Heart right ventricle (tissue), 16 donors: ENCODE measurements at regions not wholly inside any gene's neighbourhood (a gene's known extent, or its start where the extent isn't known, plus 50 kb on each side); places are given as distances from the start of the nearest gene placed in this dataset.

Source experiments
- ATAC-seq, 8 donors: fragments of 200-7000 bp; cut with Tn5 transposase; one replicate each; pipeline ENCODE4 v1.9.1; 2020; ENCODE audit warnings: mild to moderate bottlenecking in 8 of 8, moderate library complexity in 8 of 8, moderate number of reproducible peaks in 1 of 8
- DNase-seq, 2 donors: peaks; one replicate each; pipeline ENCODE4 v3.0.0-alpha.2; 2020
- H3K27ac ChIP-seq, 10 donors: fragments of 200-600 bp; sonication (generic) in 2 of 10; one replicate each; pipeline versions ENCODE4 v1.5.0 to v1.8.0; 2020 to 2022; ENCODE audit warnings: mild to moderate bottlenecking in 3 of 10
- H3K27me3 ChIP-seq, 7 donors: fragments of 200-600 bp; one replicate each; pipeline ENCODE4 v1.8.0; 2021 to 2022; ENCODE audit warnings: mild to moderate bottlenecking in 2 of 7
- H3K36me3 ChIP-seq, 9 donors: fragments of 200-600 bp; sonication (generic) in 1 of 9; one replicate each; pipeline versions ENCODE4 v1.5.0 to v1.8.0; 2020 to 2022; ENCODE audit warnings: mild to moderate bottlenecking in 2 of 9
- H3K4me1 ChIP-seq, 9 donors: fragments of 200-600 bp; sonication (generic) in 1 of 9; one replicate each; pipeline versions ENCODE4 v1.5.0 to v1.8.0; 2020 to 2022; ENCODE audit warnings: mild to moderate bottlenecking in 4 of 9
- H3K4me3 ChIP-seq, 10 donors: fragments of 200-600 bp; sonication (generic) in 2 of 10; one replicate each; pipeline versions ENCODE4 v1.5.0 to v1.8.0; 2020 to 2022; ENCODE audit warnings: mild to moderate bottlenecking in 7 of 10, moderate library complexity in 2 of 10
- H3K9me3 ChIP-seq, 11 donors: fragments of 200-600 bp in 10 of 11; sonication (generic) in 2 of 11; one replicate each; pipeline versions ENCODE4 v1.5.0 to v1.8.0; 2013 to 2022; ENCODE audit warnings: mild to moderate bottlenecking in 2 of 11, control low read depth in 1 of 11, moderate library complexity in 1 of 11
- CTCF ChIP-seq, 9 donors: fragments of 200-600 bp; sonication (generic) in 2 of 9; IDR thresholded peaks; one replicate each; pipeline versions ENCODE4 v1.5.0 to v1.8.0; 2021 to 2022; ENCODE audit warnings: antibody characterized with exemption in 9 of 9, mild to moderate bottlenecking in 5 of 9, moderate library complexity in 1 of 9
- WGBS, 2 donors: extraction: QIAGEN DNeasy Blood & Tissue Kit; methylation state at CpG; one replicate each; pipeline ENCODE4 v1.1.7; 2013; ENCODE audit warnings: inconsistent platforms in 1 of 2; 5-methylcytosine and 5-hydroxymethylcytosine counted together
- intact Hi-C, 10 donors: fragments of 100-400 bp; cut with DNase I; formaldehyde crosslinking; loops; one replicate each; pipeline versions ENCODE4 v1.11.1 to v1.14.2; 2022
- donor health status: Arrhythmogenic right ventricular cardiomyopathy.
- donor health status: ischemic (EF 13 %, LVEDD 7.1; RV severe dilation, severe dysfunction).
- donor health status: healthy with polysubstance abuse.
- donor health status: DM: no; HTN: yes; CAD: no.
- donor health status: DM: no; HTN: no; CAD: no.
- donor health status: ischemic (EF 25% LVEDD 6.9; RV normal size, moderate dysfunction).
- donor health status: ischemic (EF 25% LVEDD 5.7; RV mildly dilated, moderate dysfunction).
- donor health status: healthy.
- donor health status: DM: yes; HTN: yes; CAD: no.
- donor health status: Ischemic cardiomyopathy.
- donor health status: ischemic (EF 35%, LVEDD 5.7; RV mildly dilated, moderate dysfunction).
- donor health status: nonischemic (EF 11% LVEDD 7.7; RV severe dilation, severe dysfunction).
- donor health status: DM: yes; HTN: yes; CAD: no.
- donor health status: PGD.
- donor health status: ischemic (EF 29% LVEDD 5.4; RV normal size, mild dysfunction).
- donor health status: nonischemic (EF 23%, LVEDD 6.1; RV moderate dilation, normal function).

GRCh38 chr2:2491964-2492363, 160.9 kb upstream of the MYT1L start:
- WGBS, 2 donors: 69 to 76% methylated on average over 2 of the region's 2 CpGs

GRCh38 chr2:2484301-2484700, 153.2 kb upstream of the MYT1L start:
- no peak for TF ChIP-seq CTCF (IDR thresholded peaks at IDR 0.05)
- Histone ChIP-seq H3K36me3 (no peaks in the 10 kb centered on the region), H3K4me3 (no peak overlapping the region), H3K27ac (no peak overlapping the region), H3K9me3 (peaks cover 0 to 12% (median 0%) of the 10 kb centered on the region in 11 donors), H3K4me1 (no peaks in the 10 kb centered on the region), H3K27me3 (peaks cover 0 to 12% (median 0%) of the 10 kb centered on the region in 7 donors)
- DNase-seq (no peak), ATAC-seq (no peak)
- 82 to 88% methylated on average over 8 of the region's 8 CpGs for WGBS, 2 donors
- intact Hi-C loops: no loop called here

More at GRCh38 chr2:2491964-2492363, 160.9 kb upstream of the MYT1L start:
- no peak for DNase-seq
- ATAC-seq: no peak
- Histone ChIP-seq H3K4me3 (no peak overlapping the region), H3K27me3 (peaks cover 0 to 15% (median 3%) of the 10 kb centered on the region in 7 donors), H3K9me3 (no peaks in the 10 kb centered on the region), H3K27ac (no peak overlapping the region), H3K4me1 (no peaks in the 10 kb centered on the region), H3K36me3 (no peaks in the 10 kb centered on the region)
- intact Hi-C loops: no loop called here
- no peak for TF ChIP-seq CTCF (IDR thresholded peaks at IDR 0.05)

GRCh38 chr2:2482851-2483250, 151.8 kb upstream of the MYT1L start:
- 78 to 81% methylated on average over 4 of the region's 4 CpGs for WGBS, 2 donors
- Histone ChIP-seq H3K27ac (no peak overlapping the region), H3K27me3 (peaks cover 0 to 9% (median 0%) of the 10 kb centered on the region in 7 donors), H3K36me3 (no peaks in the 10 kb centered on the region), H3K9me3 (peaks cover 0 to 12% (median 0%) of the 10 kb centered on the region in 11 donors), H3K4me1 (no peaks in the 10 kb centered on the region), H3K4me3 (no peak overlapping the region)
- intact Hi-C loops: no loop called here
- DNase-seq (no peak), ATAC-seq (no peak)
- TF ChIP-seq CTCF (IDR thresholded peaks at IDR 0.05): no peak

GRCh38 chr2:2472881-2473280, 141.8 kb upstream of the MYT1L start:
- H3K9me3 ChIP-seq: no peaks in the 10 kb centered on the region
- no peak overlapping the region for H3K27ac ChIP-seq
- H3K36me3 ChIP-seq: no peaks in the 10 kb centered on the region
- DNase-seq (no peak), ATAC-seq (no peak)
- no peaks in the 10 kb centered on the region for H3K4me1 ChIP-seq
- intact Hi-C loops: no loop called here
- TF ChIP-seq CTCF (IDR thresholded peaks at IDR 0.05): no peak
- H3K27me3 ChIP-seq: peaks cover 0 to 8% (median 0%) of the 10 kb centered on the region in 7 donors
- H3K4me3 ChIP-seq: no peak overlapping the region
- 83% methylated on average over 12 of the region's 12 CpGs for WGBS, 2 donors
